Esophagus muscularis mucosa (tissue), 3 donors: ENCODE measurements at regions not wholly inside any gene's neighbourhood (a gene's known extent, or its start where the extent isn't known, plus 50 kb on each side); places are given as distances from the start of the nearest gene placed in this dataset.

ENCODE experiments used
- CTCF ChIP-seq, 3 experiments: fragments of 200-600 bp in 2 of 3; fragments of 450-650 bp in 1 of 3; sonication (generic) in 2 of 3; IDR thresholded peaks; one replicate each; pipeline ENCODE4 v1.5.1; 2017 to 2019; ENCODE audit warnings: antibody characterized with exemption in 3 of 3, mild to moderate bottlenecking in 2 of 3, moderate library complexity in 1 of 3
- POLR2A ChIP-seq: fragments of 450-650 bp; IDR thresholded peaks from one replicate; pipeline ENCODE4 v1.6.1; 2017; ENCODE audit warnings: antibody characterized with exemption, moderate library complexity, mild to moderate bottlenecking, low read depth
- POLR2AphosphoS5 ChIP-seq, 2 donors: sonication (generic); formaldehyde crosslinking; IDR thresholded peaks; one replicate each; pipeline ENCODE4 v1.6.1; 2017; ENCODE audit warnings: antibody characterized with exemption in 2 of 2

DNA sequence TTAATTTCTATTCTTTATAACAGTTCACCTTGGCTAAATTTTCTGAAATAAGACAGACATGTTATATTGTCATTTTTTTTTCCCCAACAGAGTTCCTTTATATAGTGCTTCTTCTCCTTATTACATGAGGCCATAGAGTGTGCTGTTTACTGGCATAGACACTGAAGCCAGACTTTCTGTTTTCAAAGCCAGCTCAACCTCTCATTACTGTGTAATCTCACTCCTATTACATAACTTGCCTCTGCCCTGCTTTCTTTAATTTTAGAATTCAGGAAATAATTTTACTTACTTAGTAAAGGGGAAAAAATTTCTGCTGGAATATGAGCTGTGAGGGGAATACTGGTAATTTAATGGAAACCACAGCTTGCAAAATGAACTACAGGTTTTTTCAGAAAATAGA lies 1380.4 kb downstream of the SLITRK1 start:
- TF ChIP-seq POLR2A (no peak), POLR2AphosphoS5 (IDR thresholded peaks at IDR 0.05) (no peak), CTCF (IDR thresholded peaks at IDR 0.05) (no peak)
